HEK293T (cell line): ENCODE measurements at regions not wholly inside any gene's neighbourhood (a gene's known extent, or its start where the extent isn't known, plus 50 kb on each side); places are given as distances from the start of the nearest gene placed in this dataset.

Source experiments
- ARNT ChIP-seq: fragments of 450-650 bp; IDR thresholded peaks from 2 replicates; pipeline ENCODE4 v1.6.1; 2017; ENCODE audit warnings: mild to moderate bottlenecking
- BHLHE40 ChIP-seq: fragments of 450-650 bp; IDR thresholded peaks from 2 replicates; pipeline ENCODE4 v1.6.1; 2016; ENCODE audit warnings: mild to moderate bottlenecking, moderate library complexity, borderline replicate concordance
- CTBP1 ChIP-seq: fragments of 450-650 bp; IDR thresholded peaks from 2 replicates; pipeline ENCODE4 v1.6.1; 2016; ENCODE audit warnings: borderline replicate concordance
- FOXA1 ChIP-seq: fragments of 450-650 bp; IDR thresholded peaks from 2 replicates; pipeline ENCODE4 v1.6.1; 2016; ENCODE audit warnings: mild to moderate bottlenecking
- FOXK2 ChIP-seq: fragments of 450-650 bp; IDR thresholded peaks from 2 replicates; pipeline ENCODE4 v1.6.1; 2016; ENCODE audit warnings: mild to moderate bottlenecking
- FOXM1 ChIP-seq: fragments of 450-650 bp; IDR thresholded peaks from 2 replicates; pipeline ENCODE4 v1.6.1; 2017; ENCODE audit warnings: mild to moderate bottlenecking, borderline replicate concordance
- HDGF ChIP-seq: fragments of 450-650 bp; IDR thresholded peaks from 2 replicates; pipeline ENCODE4 v1.6.1; 2017; ENCODE audit warnings: antibody characterized with exemption, borderline replicate concordance
- L3MBTL2 ChIP-seq: fragments of 450-650 bp; conservative IDR thresholded peaks from 2 replicates; pipeline ENCODE4 v1.6.1; 2016; ENCODE audit warnings: mild to moderate bottlenecking
- LEF1 ChIP-seq: fragments of 450-650 bp; IDR thresholded peaks from 2 replicates; pipeline ENCODE4 v1.6.1; 2017; ENCODE audit warnings: mild to moderate bottlenecking, borderline replicate concordance
- SP1 ChIP-seq: fragments of 450-650 bp; IDR thresholded peaks from 2 replicates; pipeline ENCODE4 v1.6.1; 2017
- SUZ12 ChIP-seq: fragments of 450-650 bp; IDR thresholded peaks from 2 replicates; pipeline ENCODE4 v1.6.1; 2016; ENCODE audit warnings: mild to moderate bottlenecking
- TARDBP ChIP-seq: fragments of 450-650 bp; IDR thresholded peaks from 2 replicates; pipeline ENCODE4 v1.6.1; 2016
- ZNF384 ChIP-seq: fragments of 450-650 bp; IDR thresholded peaks from 2 replicates; pipeline ENCODE4 v1.6.1; 2016
- TF ChIP-seq, protein P1 (sequence below): fragments of 450-650 bp; IDR thresholded peaks from 2 replicates; pipeline ENCODE4 v1.6.1; 2016

DNA sequence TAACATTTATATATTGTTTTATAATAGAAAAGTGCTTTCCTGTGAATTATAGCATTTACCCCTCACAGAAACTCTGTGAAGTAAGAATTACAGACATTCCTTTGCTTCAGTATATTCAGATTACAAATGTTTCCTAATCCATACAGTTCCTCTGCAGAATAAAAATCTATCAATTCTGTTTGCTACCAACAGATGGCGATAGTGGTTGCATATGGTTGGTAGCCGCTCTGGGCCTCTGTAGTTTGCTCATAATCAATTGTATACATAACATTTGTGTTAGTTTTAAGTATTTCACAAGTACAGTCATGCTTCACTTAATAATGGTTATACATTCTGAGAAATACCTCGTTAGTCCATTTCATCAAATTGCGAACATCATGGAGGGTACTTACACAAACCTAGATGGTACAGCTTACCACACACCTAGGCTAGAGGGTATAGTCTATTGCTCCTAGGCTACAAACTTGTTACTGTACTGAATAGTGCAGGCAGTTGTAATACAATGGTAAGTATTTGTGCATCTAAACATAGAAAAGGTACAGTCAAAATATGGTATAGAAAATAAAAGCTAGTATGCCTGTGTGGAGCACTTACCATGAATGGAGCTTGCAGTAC lies 94.4 kb upstream of the STEAP4 start:
- TF ChIP-seq FOXA1 = no peak
- TF ChIP-seq BHLHE40 = no peak
- no peak for TF ChIP-seq FOXK2
- no peak for TF ChIP-seq LEF1
- no peak for TF ChIP-seq SP1
- TF ChIP-seq FOXM1 = no peak
- no peak for TF ChIP-seq ZNF384
- no peak for TF ChIP-seq ARNT
- no peak for TF ChIP-seq TARDBP
- TF ChIP-seq SUZ12 = no peak
- TF ChIP-seq HDGF = no peak
- no peak for TF ChIP-seq L3MBTL2
- TF ChIP-seq, protein P1, sequence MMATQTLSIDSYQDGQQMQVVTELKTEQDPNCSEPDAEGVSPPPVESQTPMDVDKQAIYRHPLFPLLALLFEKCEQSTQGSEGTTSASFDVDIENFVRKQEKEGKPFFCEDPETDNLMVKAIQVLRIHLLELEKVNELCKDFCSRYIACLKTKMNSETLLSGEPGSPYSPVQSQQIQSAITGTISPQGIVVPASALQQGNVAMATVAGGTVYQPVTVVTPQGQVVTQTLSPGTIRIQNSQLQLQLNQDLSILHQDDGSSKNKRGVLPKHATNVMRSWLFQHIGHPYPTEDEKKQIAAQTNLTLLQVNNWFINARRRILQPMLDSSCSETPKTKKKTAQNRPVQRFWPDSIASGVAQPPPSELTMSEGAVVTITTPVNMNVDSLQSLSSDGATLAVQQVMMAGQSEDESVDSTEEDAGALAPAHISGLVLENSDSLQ = no peak
- TF ChIP-seq CTBP1 = no peak
